Pons (tissue), 1 donor: ENCODE measurements at regions not wholly inside any gene's neighbourhood (a gene's known extent, or its start where the extent isn't known, plus 50 kb on each side); places are given as distances from the start of the nearest gene placed in this dataset.

Source experiments
- DNase-seq: peaks from one replicate; pipeline ENCODE4 v3.0.0-alpha.2; 2016; ENCODE audit warnings: low spot score

GRCh38 chr14:95410838-95411237 lies 91.1 kb upstream of the CLMN start:
- DNase-seq, result no peak

GRCh38 chr14:95409477-95410272 lies 90.0 kb upstream of the CLMN start:
- DNase-seq, result peak; percentile 76

GRCh38 chr14:95408731-95409476 lies 89.2 kb upstream of the CLMN start:
- peak; percentile 62 for DNase-seq

GRCh38 chr14:95407354-95407753 lies 87.6 kb upstream of the CLMN start:
- DNase-seq, result no peak

GRCh38 chr14:95406756-95407277 lies 87.1 kb upstream of the CLMN start:
- DNase-seq, result no peak

GRCh38 chr14:95404583-95404982 lies 84.9 kb upstream of the CLMN start:
- DNase-seq, result no peak

- no peak for DNase-seq
These were observed 82.9 kb upstream of the CLMN start for GRCh38 chr14:95402578-95402977.

GRCh38 chr14:95402176-95402575 lies 82.5 kb upstream of the CLMN start:
- no peak for DNase-seq

GRCh38 chr14:95398630-95399547 lies 79.2 kb upstream of the CLMN start:
- no peak for DNase-seq

GRCh38 chr14:95397325-95397724 lies 77.6 kb upstream of the CLMN start:
- no peak for DNase-seq

GRCh38 chr14:95396221-95396620 lies 76.5 kb upstream of the CLMN start:
- DNase-seq, result no peak

GRCh38 chr14:95395098-95395737 lies 75.5 kb upstream of the CLMN start:
- no peak for DNase-seq

- no peak for DNase-seq
These were observed 74.8 kb upstream of the CLMN start for GRCh38 chr14:95394297-95395097.

GRCh38 chr14:95392841-95393240 lies 73.1 kb upstream of the CLMN start:
- peak; percentile 54 for DNase-seq

GRCh38 chr14:95391331-95391730 lies 71.6 kb upstream of the CLMN start:
- no peak for DNase-seq

GRCh38 chr14:95389471-95390011 lies 69.8 kb upstream of the CLMN start:
- no peak for DNase-seq

GRCh38 chr14:95388699-95389098 lies 69.0 kb upstream of the CLMN start:
- no peak for DNase-seq

- DNase-seq, result no peak
These were observed 68.2 kb upstream of the CLMN start for GRCh38 chr14:95387826-95388445.

- no peak for DNase-seq
These were observed 66.9 kb upstream of the CLMN start for GRCh38 chr14:95386536-95387095.

- no peak for DNase-seq
These were observed 66.0 kb upstream of the CLMN start for GRCh38 chr14:95385701-95386100.
